Suppressor macrophage treated with lipopolysaccharide for 1 hour (primary cell): ENCODE measurements at regions not wholly inside any gene's neighbourhood (a gene's known extent, or its start where the extent isn't known, plus 50 kb on each side); places are given as distances from the start of the nearest gene placed in this dataset.
"Not testable (repeated sequence)": the region's sequence is repeated elsewhere in the genome, so short reads cannot be mapped to it uniquely, and the experiment has no call there.

Experiments
- DNase-seq, 3 donors: peaks; one replicate each; pipeline ENCODE4 v3.0.0-alpha.2; 2020 to 2022

DNA sequence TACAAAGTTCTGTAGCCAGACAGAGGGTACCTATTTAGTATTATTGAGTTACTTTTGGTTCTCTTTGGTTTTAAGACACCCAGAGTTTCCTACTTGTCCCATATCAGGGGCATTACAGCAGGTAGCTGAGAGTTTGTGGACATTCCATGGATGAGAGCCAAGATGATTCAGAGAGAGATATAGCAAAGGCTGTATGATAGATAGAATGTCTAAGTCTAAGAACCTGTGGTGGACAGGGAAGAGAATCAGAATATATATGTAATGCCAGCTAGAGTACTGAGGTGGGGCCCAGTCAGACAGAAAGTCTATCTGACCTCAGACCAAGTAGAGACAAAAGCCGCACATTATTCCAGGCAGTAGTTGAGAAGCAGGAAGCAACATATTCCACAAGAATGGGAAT, 471.8 kb upstream of the CHD1 start:
- DNase-seq: not testable (repeated sequence)

DNA sequence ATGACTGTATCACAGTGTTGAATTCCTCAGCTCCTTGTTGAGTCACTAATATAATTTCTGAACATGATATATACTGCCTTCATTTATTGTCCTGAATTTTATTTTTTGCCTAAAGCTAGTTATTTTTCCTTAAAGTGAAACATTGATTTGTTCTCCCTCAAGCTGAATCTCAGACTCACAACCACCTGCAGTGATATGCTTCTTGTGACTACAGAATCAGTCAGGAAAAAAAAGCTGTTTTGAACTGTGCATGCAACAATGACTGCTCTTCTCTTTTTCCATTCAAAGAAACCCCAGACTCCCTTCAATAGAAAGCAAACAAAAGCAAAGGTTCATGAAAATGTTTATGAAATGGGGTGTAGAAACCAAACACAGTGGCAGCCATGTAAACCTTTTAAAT, 470.2 kb upstream of the CHD1 start:
- DNase-seq: no peak

DNA sequence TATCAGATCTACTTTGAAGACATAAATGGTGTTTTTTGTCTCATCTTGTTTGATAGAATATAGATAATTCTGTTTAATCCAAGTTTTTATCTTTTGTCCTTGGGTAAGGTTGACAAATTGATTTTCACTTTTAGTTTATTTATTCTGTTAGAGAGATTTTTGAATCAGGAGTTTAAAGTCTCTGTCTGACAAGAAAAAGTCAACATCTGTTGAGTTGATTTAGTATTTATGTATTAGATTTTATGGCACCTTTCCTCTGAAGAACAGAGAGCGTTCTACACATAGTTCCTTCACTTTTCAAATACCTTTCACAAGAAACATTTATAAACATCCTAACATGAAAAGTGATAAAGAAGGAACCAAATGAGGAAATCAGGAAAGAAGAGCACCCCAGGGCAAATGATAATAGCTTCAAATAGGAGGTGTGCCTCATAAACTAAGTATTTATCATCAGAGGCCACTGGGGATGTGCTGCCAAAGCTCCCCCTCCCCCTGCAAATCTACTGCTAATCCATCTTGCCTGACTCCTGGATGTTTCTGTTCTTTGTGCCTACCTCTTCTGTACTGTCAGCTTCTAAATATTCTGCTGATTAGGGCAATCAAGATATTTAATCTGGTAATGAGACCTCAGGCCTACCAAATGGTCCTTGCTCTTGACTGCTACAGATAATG, 457.7 kb upstream of the CHD1 start:
- DNase-seq: no peak

- no peak for DNase-seq
These were observed 450.4 kb upstream of the CHD1 start for GRCh38 chr5:99379187-99379586.

DNA sequence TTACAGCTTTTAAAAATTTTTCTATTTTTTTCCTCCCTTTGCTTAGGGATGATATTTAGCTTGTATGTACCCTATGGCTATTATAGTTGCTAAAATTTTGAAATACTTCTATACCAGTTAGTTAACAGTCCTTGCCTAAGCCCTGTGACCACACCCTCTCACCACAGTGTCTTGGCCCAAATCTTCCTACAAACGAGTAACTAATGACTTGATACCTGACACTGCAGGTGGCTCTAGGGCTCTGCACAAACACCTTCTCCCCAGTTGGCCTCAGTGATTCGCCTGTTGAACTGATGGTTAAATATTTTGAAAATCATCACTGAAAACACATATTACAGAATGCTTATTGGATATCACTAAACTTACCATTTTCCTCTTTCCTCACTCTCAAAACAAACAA, 449.6 kb upstream of the CHD1 start:
- DNase-seq: no peak

DNA sequence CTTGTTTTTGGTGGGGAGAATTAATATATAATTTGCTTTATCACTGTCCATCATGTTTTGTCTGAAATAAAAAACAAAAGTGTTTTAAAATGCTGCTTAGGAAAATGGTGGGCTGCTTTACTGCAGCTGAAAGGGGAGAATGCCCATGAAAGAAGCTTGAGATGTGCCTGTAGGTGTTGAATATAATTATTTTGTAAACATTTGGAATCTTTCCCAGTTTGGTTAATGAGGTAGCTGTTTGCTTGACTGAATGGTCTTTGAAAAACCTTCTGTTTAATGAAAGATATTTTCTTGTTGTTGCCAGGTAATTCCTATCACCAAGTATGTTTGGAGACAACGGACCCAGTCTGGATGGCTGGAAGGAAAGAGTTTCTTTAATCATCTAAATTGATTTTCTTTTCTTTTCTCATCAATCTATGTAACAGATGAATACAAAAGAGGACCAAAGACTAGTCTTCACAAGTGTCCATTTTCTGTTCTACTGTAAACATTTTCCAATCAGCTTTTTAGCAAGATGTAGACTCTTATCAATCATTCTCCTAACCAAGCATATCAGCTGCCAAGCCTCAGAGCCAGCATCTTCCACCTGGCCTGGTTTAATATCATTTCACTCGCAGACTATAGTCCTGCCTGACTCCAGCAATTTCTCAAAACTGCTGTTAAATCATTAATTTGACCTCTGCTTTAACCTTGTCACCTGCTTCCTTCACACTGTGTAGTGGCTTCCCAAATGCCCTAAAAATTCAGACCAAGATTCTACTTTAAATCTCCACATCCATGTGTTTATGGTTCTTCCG, 441.2 kb upstream of the CHD1 start:
- DNase-seq: no peak

DNA sequence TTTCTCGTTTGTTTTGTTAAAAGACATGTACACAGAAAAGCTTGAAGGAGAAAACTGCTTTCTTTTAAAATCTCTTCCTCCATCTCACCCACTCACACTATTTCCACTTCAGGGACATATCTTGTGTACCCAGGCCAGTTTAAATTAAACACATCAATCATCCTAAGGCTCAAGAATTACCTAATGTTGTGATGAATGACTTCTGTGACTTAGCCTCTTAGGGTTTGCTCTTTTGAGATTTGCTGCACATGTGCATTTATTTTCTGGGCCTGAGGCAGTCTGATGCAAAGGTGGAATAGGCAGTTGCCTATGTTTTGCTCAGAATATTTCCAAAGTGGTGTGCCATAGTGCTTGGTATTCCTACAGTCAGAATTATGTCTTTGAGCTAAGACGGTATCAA, 439.9 kb upstream of the CHD1 start:
- DNase-seq: no peak

GRCh38 chr5:99355881-99356280, 427.1 kb upstream of the CHD1 start:
- DNase-seq: no peak

- no peak for DNase-seq
These were observed 421.0 kb upstream of the CHD1 start for GRCh38 chr5:99349787-99350186.

- DNase-seq: no peak
These were observed 419.8 kb upstream of the CHD1 start for GRCh38 chr5:99348597-99348996.

- DNase-seq: not testable (repeated sequence)
These were observed 411.0 kb upstream of the CHD1 start for GRCh38 chr5:99339758-99340157.

DNA sequence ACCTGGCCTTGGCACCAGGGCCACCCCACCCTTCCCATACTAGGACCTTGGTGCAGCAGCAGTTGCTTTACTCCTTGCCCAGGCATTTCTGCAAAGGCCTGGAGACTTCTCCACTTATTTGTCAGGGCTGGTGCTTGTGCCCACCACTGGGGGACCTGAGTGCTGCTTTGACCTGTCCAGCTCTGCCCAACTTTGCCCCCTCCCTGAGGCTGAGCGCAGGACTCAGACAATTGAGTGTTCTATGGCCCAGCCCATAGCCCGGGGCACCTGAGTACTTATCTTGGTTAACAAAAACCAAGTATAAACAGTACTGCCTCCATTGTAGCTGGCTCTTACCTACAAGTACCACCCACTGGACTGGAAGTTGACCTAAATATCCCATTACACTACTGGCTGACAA, 406.1 kb upstream of the CHD1 start:
- DNase-seq: no peak

DNA sequence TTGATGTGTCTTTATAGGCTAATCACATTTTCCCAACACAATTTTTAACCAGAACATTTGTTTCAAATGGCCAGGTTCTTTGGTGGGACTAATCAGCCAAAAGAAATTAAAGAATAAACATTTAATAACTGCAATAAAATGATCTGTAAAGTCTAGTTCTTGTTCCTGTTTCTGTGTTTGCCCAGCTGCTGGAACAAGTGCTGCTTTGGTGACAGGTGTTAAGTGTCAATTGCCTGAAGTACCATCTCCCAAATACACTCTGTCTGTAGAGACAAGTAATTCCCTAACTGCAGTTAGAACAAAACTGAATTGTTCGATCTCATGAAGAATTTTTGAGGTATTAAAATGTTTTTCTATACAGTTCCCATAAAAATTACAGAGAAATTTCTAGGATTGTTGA, 402.3 kb upstream of the CHD1 start:
- DNase-seq: no peak

DNA sequence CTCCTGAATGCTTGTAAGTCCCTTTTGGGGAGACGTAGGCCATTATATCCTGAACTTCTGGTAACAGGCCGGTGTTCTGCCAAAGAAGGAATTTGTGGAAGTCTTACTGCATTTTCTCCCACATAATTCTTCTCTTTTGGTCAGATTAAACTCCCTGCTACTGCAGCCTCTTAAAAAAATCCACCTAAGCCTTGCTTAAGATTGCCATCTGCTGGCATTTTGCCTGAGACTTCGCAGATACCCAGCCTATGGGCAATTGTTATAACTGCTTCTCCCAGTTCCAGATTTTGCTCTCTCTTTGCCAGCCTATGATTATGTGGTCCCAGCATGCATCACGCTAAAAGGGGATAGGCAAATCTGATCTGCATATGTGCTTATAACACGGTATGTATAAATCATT, 391.6 kb upstream of the CHD1 start:
- DNase-seq: peak; percentile 60 to 69 (median 63)

DNA sequence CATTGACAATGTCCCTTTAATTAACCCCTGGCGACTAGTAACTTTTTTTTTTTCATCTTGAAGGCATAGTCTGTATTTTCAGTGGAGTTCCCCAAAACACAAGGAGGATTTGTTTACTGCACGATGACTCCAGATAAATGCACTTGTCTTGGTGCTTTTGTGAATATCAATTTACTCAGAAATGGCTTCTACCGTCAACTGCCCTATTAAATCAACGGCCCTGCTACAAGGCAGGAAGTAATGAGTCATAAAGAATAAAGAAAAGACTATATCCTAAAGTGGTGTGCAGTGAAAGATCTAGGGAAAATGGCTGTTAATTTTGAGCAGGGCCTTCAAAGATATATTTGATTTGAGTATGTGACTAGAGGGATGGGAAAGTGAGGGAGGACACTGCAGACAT, 388.3 kb upstream of the CHD1 start:
- peak; percentile 4 to 40 (median 34) for DNase-seq

DNA sequence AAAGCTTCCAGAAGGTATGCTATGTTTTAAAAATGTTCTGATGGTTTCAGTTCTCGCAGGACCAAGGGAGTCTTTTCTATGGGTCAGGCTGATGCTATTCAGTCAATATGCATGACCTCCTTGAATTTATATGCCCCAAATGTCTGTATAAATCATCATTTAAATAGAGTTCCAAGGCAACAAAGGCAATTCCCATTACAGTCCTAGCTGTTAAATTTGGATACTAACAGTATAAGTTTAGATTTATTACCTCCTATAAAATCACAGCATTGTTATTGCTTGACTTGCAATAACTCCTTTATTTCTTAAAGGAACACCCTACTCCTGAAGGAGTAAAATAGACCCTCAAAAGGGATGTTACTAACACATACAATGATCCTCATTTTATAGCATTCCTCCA, 387.7 kb upstream of the CHD1 start:
- DNase-seq: no peak

GRCh38 chr5:99315413-99316183, 386.8 kb upstream of the CHD1 start:
- DNase-seq: peak; percentile 29 to 78 (median 71)

- no peak for DNase-seq
These were observed 385.9 kb upstream of the CHD1 start for GRCh38 chr5:99314721-99315120.

- peak in 2 of 3 donors; percentile 3 to 50 for DNase-seq
These were observed 379.3 kb upstream of the CHD1 start for GRCh38 chr5:99308131-99308530.

GRCh38 chr5:99305045-99305580, 376.3 kb upstream of the CHD1 start:
- no peak for DNase-seq

DNA sequence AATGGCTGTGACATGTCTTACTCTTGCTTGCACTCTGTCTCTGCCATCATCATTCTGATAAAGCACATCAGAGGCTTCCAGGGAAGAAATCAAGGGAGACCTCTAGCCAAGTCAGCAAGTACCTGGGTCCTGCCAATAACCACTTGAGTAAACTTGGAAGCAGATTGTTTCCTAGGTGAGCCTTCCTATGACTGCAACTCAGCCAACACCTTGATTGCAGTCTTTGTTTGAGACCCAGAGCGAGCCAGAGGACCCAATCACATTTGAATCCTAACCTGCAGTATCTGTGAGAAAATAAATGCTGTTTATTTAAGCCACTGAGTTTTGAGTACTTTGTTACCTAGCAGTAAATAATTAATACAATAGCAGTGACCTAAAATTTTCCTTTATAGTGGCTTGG, 356.8 kb upstream of the CHD1 start:
- DNase-seq: no peak

DNA sequence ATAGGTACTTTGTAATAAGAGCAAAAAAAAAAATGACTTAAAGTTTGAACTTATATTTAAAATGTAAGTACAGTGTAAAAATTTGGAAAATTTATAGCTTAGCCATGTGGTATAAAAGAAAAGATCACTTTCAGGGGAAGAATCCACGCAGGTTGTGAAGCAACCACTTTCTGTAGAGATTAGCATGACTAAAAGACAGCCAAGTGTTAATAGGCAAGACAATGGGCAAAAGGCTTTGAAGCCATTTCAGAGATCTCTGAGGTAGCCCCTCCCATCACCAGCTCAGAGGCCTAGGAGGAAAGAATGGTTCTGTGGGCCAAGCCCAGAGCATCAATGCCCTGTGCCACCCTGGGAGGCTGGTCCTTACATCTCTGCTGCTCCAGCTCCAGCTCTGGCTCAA, 346.3 kb upstream of the CHD1 start:
- no peak for DNase-seq

- no peak for DNase-seq
These were observed 343.8 kb upstream of the CHD1 start for GRCh38 chr5:99272576-99272975.

- no peak for DNase-seq
These were observed 330.0 kb upstream of the CHD1 start for GRCh38 chr5:99258819-99259218.
